Transverse colon (tissue), 4 donors: ENCODE measurements at regions not wholly inside any gene's neighbourhood (a gene's known extent, or its start where the extent isn't known, plus 50 kb on each side); places are given as distances from the start of the nearest gene placed in this dataset.

Experiments used
- DNase-seq: peaks from one replicate; pipeline ENCODE4 v3.0.0-alpha.2; 2019
- H3K27ac ChIP-seq, 4 donors: fragments of 200-600 bp; sonication (generic); 2 replicates each; pipeline ENCODE4 v1.5.1; 2016 to 2018; ENCODE audit warnings: inconsistent platforms in 4 of 4
- H3K27me3 ChIP-seq: fragments of 200-600 bp; sonication (generic); 2 replicates; pipeline ENCODE4 v1.5.1; 2017; ENCODE audit warnings: inconsistent platforms
- H3K36me3 ChIP-seq, 4 donors: fragments of 200-600 bp; sonication (generic); 2 replicates each; pipeline ENCODE4 v1.5.1; 2017 to 2019; ENCODE audit warnings: inconsistent platforms in 4 of 4
- H3K4me1 ChIP-seq, 4 donors: fragments of 200-600 bp; sonication (generic); 2 replicates each; pipeline ENCODE4 v1.5.1; 2017 to 2020; ENCODE audit warnings: inconsistent platforms in 4 of 4
- H3K4me3 ChIP-seq, 4 donors: fragments of 200-600 bp; sonication (generic); 1 replicate in 1 of 4; 2 replicates in 3 of 4; pipeline versions ENCODE4 v1.5.1 to v1.6.1; 2017 to 2019; ENCODE audit warnings: inconsistent platforms in 4 of 4
- H3K9me3 ChIP-seq, 2 donors: fragments of 200-600 bp; sonication (generic); 2 replicates each; pipeline ENCODE4 v1.5.1; 2017 to 2019; ENCODE audit warnings: inconsistent platforms in 2 of 2
- EP300 ChIP-seq: sonication (generic); formaldehyde crosslinking; IDR thresholded peaks from one replicate; pipeline ENCODE4 v1.6.1; 2017; ENCODE audit warnings: antibody characterized with exemption, low read depth
- POLR2A ChIP-seq: fragments of 450-650 bp; IDR thresholded peaks from one replicate; pipeline ENCODE4 v1.6.1; 2016; ENCODE audit warnings: antibody characterized with exemption, mild to moderate bottlenecking, moderate library complexity
- POLR2AphosphoS5 ChIP-seq, 3 donors: sonication (generic); formaldehyde crosslinking; IDR thresholded peaks; one replicate each; pipeline ENCODE4 v1.6.1; 2016; ENCODE audit warnings: antibody characterized with exemption in 3 of 3
- WGBS, 2 donors: methylation state at CpG; one replicate each; pipeline ENCODE4 v1.1.5; 2018; ENCODE audit warnings: low coverage in 1 of 2; 5-methylcytosine and 5-hydroxymethylcytosine counted together
- in situ Hi-C, 4 donors: fragments of 200-750 bp; cut with MboI; loops; one replicate each; pipeline versions ENCODE4 v1.15.0 to v1.15.1; 2017; ENCODE audit warnings: low sequenced_read_pairs in 3 of 4, low pct_ligation_motif_present in 1 of 4, low pct_unique_long_range_greater_than_20kb in 1 of 4
- intact Hi-C: fragments of 100-400 bp; cut with DNase I; formaldehyde crosslinking; loops from one replicate; pipeline ENCODE4 v1.15.1; 2023; ENCODE audit warnings: low total_unique reads
- TF ChIP-seq, protein P1 (sequence below), 5 experiments: fragments of 200-600 bp in 3 of 5; fragments of 450-650 bp in 2 of 5; sonication (generic) in 3 of 5; IDR thresholded peaks; 1 replicate in 2 of 5; 2 replicates in 3 of 5; pipeline ENCODE4 v1.5.1; 2016 to 2017; ENCODE audit warnings: antibody characterized with exemption in 5 of 5, inconsistent platforms in 3 of 5, mild to moderate bottlenecking in 2 of 5, moderate library complexity in 1 of 5

DNA sequence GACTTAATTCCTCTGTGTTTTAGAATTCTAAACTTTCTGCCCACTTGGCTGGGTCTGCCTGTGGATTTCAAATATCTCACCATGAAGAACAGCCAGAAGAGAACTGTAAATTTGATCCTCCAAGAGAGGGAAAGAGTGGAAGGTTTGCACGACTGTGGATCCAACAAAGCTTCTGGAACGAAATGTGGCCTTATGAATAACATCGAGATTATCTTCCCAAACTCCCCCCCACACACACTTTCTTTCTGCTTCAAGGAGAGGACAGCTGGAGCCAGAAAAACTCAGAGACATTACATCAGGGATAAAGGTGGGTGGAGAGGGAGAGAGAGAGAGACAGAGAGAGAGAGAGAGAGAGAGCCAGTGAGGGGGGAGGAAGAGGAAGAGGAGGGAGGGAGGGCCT is 570.1 kb upstream of the MGMT start:
- no peak for TF ChIP-seq POLR2AphosphoS5 (IDR thresholded peaks at IDR 0.05)
- TF ChIP-seq EP300: no peak
- TF ChIP-seq POLR2A: no peak
- TF ChIP-seq, protein P1, sequence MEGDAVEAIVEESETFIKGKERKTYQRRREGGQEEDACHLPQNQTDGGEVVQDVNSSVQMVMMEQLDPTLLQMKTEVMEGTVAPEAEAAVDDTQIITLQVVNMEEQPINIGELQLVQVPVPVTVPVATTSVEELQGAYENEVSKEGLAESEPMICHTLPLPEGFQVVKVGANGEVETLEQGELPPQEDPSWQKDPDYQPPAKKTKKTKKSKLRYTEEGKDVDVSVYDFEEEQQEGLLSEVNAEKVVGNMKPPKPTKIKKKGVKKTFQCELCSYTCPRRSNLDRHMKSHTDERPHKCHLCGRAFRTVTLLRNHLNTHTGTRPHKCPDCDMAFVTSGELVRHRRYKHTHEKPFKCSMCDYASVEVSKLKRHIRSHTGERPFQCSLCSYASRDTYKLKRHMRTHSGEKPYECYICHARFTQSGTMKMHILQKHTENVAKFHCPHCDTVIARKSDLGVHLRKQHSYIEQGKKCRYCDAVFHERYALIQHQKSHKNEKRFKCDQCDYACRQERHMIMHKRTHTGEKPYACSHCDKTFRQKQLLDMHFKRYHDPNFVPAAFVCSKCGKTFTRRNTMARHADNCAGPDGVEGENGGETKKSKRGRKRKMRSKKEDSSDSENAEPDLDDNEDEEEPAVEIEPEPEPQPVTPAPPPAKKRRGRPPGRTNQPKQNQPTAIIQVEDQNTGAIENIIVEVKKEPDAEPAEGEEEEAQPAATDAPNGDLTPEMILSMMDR (IDR thresholded peaks at IDR 0.05): no peak
- Histone ChIP-seq H3K9me3 (no peaks in the 10 kb centered on the region), H3K36me3 (no peaks in the 10 kb centered on the region), H3K27ac (peak overlapping the region in 2 of 4 donors; percentile 2 to 51), H3K4me3 (no peak overlapping the region), H3K27me3 (no peaks in the 10 kb centered on the region), H3K4me1 (no peaks in the 10 kb centered on the region)
- in situ Hi-C loops: no loop called here
- DNase-seq: no peak
- intact Hi-C loops: no loop called here
- WGBS, 2 donors: 47 to 59% methylated on average over 3 of the region's 3 CpGs

DNA sequence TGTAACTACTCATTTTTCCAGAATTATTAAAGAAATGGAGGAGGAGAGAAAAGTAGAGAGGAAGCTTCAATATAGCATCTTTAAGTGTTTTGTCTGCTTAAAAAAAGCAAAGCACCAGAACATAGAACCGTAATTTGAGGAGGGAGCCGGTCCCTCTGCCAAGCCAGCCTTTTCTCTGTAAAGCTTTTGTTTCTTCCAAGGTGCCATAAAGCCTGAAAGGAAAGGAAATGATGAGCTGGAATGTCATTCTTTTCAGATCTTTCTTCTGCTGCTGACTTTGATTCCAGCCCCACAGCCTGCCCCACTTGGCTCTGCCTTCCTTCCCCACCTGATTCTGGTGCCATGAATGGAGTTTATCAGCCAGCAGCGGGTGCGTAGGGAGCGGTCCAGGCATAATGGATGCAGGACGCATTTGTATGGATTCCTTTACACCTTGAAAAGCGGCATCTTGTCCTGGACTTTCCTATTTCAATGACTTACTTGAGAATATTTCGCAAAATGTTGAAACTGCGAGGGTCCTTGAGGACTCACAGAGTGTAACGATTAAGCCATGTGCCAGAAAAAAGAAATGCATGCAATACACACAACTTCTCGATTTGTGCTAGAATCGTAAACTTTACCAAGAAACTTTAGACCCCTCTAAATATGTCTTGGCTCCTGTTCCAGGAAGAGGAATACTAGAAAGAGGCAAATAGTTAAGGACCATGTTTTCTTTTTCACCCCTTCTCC is 569.5 kb upstream of the MGMT start:
- Histone ChIP-seq H3K27me3 (no peaks in the 10 kb centered on the region), H3K4me3 (no peak overlapping the region), H3K4me1 (no peaks in the 10 kb centered on the region), H3K27ac (peak overlapping the region in 1 of 4 donors; percentile 51), H3K36me3 (no peaks in the 10 kb centered on the region), H3K9me3 (no peaks in the 10 kb centered on the region)
- TF ChIP-seq EP300 (no peak), POLR2A (no peak), POLR2AphosphoS5 (IDR thresholded peaks at IDR 0.05) (no peak)
- TF ChIP-seq, protein P1 (IDR thresholded peaks at IDR 0.05): no peak
- in situ Hi-C loops (no loop called here), intact Hi-C loops (no loop called here)
- 62 to 70% methylated on average over 10 to 12 of the region's 12 CpGs for WGBS, 2 donors
- no peak for DNase-seq

DNA sequence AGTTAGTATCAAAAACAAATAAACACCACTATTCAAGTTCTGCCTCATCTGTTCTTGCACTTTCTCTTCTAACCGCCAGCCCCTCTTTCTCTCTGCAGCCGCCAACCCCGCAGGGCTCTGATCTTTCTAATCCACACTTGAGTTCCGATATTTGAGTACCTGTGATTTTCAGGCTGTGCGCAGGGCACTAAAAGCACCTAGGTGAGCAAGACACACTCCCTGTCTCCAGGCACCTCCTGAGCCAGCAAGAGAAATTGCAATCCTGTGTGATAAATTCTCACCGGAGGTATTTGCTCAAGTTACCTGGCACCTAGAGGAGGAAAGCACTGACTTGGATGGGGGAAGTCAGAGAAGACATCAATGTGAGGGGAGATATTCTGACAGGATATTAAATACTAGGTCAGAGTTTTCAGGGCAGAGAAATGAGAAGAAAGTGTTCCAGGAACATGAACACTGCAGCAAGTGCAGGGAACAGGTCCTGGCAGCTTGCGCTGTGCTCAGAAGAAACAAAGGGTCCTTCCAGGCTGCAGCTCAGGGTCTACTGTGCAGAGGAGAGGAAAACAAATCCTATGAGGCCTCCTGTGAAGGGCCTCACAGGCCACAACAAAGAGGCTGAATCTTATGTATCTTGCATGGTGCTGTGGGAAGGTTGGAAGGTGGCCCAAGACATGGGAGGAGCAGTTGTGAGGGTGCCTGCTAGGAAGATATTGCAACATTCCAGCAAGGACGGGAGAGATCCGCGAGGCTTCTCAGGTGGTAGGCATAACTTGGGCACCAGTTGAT is 568.7 kb upstream of the MGMT start:
- Histone ChIP-seq H3K36me3 (no peaks in the 10 kb centered on the region), H3K4me3 (no peak overlapping the region), H3K27ac (no peak overlapping the region), H3K4me1 (no peaks in the 10 kb centered on the region), H3K27me3 (no peaks in the 10 kb centered on the region), H3K9me3 (no peaks in the 10 kb centered on the region)
- intact Hi-C loops (no loop called here), in situ Hi-C loops (no loop called here)
- no peak for DNase-seq
- TF ChIP-seq POLR2AphosphoS5 (IDR thresholded peaks at IDR 0.05): no peak
- TF ChIP-seq, protein P1 (IDR thresholded peaks at IDR 0.05): no peak
- no peak for TF ChIP-seq EP300
- TF ChIP-seq POLR2A: no peak
- 73 to 79% methylated on average over 5 to 10 of the region's 10 CpGs for WGBS, 2 donors

DNA sequence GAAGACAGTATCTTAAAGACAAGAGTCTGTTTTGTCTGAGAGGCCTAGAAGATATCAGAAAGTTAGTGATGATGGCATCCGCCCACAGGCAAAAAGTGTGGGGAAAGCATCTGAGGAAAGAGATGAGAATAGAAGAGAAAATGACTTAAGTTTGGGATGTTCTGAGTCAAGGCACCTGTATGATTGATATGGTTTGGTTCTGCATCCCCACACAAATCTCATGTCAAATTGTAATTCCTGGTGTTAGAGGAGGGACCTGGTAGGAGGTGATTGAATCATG is 568.2 kb upstream of the MGMT start:
- no peaks in the 10 kb centered on the region for H3K4me1 ChIP-seq
- H3K27me3 ChIP-seq: no peaks in the 10 kb centered on the region
- no peak overlapping the region for H3K4me3 ChIP-seq
- no peak for DNase-seq
- no peaks in the 10 kb centered on the region for H3K9me3 ChIP-seq
- intact Hi-C loops (no loop called here), in situ Hi-C loops (no loop called here)
- no peak overlapping the region for H3K27ac ChIP-seq
- TF ChIP-seq, protein P1 (IDR thresholded peaks at IDR 0.05): no peak
- TF ChIP-seq EP300: no peak
- no peaks in the 10 kb centered on the region for H3K36me3 ChIP-seq
- 81% methylated on average over 1 of the region's 1 CpG; no CpG with 5 or more reads in 1 of the 2 donors for WGBS, 2 donors
